ENCODE measurements at regions not wholly inside any gene's neighbourhood (a gene's known extent, or its start where the extent isn't known, plus 50 kb on each side); places are given as distances from the start of the nearest gene placed in this dataset.
"Not testable (repeated sequence)": the region's sequence is repeated elsewhere in the genome, so short reads cannot be mapped to it uniquely, and the experiment has no call there.

- no peak for DNase-seq
These were observed 1414.6 kb downstream of the SLITRK1 start for GRCh38 chr13:82467626-82468025.

- not testable (repeated sequence) for DNase-seq
These were observed 1422.7 kb downstream of the SLITRK1 start for GRCh38 chr13:82459575-82459974.

- DNase-seq = no peak
These were observed 1424.1 kb downstream of the SLITRK1 start for GRCh38 chr13:82458169-82458568.

DNA sequence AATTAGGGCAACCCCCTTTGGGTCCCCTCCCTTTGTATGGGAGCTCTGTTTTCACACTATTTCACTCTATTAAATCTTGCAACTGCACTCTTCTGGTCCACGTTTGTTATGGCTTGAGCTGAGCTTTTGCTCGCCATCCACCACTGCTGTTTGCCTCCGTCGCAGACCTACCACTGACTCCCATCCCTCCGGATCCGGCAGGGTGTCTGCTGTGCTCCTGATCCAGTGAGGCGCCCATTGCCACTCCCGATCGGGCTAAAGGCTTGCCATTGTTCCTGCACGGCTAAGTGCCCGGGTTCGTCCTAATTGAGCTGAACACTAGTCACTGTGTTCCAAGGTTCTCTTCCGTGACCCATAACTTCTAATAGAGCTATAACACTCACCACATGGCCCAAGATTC is 1424.7 kb downstream of the SLITRK1 start:
- DNase-seq = not testable (repeated sequence)

DNA sequence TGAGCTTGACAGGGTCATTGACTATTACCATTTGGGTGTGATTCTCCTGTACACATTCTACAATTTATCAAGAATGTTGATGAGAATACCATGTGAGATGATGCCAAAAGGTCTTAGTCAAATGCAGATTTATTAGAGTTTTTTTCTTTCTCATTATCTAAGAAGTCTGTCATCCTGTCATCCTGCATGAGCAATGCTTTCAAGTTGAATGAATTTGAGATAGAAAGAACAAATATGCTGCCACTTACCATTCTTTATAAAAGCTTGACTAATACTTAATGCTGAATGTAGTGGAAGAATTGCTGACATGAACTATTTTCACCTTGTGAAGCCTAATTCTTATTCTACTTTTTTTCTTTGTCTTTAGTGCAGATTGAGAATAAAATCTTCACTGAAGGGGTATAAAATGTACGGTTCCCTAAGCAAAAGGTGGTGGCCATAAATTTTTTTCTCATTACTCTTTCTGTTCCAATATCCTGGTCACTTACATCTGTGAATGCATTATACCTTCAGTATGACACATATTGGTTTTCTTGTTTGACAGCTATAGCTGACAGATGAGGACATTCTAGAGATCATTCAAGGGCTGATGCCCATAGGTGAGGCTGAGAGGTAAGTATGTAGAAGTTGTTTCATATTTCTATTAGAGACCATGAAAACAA is 1434.7 kb downstream of the SLITRK1 start:
- DNase-seq = no peak

DNA sequence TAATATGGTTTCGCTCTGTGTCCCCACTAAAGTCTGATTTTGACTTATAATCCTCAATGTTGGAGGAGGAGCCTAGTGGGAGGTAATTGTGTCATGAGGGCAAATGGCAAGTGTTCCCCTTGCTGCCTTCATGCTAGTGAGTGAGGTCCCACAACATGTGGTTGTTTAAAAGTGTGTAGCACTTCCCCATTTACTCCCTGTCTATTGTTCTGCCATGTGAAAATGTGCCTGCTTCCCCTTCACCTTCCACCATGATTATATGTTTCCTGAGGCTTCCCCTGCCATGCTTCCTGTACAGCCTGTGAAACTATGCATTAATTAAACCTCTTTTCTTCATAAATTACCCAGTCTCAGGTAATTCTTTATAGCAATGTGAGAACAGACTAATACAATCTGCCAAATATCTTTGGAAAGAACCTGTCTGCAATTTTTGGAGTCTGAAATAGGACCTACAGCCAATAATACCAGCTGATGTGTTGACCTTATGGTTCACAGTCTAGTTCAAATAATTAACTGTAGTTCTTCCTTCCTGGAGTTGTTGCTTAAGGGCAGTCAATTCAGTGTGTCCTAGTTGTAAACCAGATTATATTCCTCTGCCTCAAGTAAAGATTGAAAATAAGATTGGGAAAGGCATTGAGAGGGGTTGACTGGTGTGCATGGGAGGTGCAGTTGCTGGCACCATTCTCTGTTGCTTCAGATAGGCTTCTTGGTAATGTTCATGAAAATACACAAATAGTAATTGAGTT is 1442.9 kb downstream of the SLITRK1 start:
- DNase-seq = no peak

DNA sequence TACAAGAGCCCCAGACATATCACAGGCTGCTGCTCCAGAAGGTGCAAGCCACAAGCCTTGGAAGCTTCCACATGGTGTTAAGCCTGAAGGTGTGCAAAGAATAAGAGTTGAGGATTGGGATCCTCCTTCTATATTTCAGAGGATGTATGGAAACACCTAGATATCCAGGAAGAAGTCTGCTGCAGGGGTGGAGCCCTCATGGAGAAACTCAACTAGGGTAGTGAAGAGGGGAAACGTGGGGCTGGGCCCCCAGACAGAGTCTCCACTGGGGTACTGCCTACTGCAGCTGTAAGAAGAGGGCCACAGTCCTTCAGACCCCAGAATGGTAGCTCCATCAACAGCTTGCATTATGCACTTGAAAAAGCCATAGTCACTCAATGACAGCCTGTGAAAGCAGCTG is 1444.0 kb downstream of the SLITRK1 start:
- DNase-seq = no peak

GRCh38 chr13:82436099-82436585 is 1446.1 kb downstream of the SLITRK1 start:
- no peak for DNase-seq

GRCh38 chr13:82432949-82433348 is 1449.3 kb downstream of the SLITRK1 start:
- no peak for DNase-seq

DNA sequence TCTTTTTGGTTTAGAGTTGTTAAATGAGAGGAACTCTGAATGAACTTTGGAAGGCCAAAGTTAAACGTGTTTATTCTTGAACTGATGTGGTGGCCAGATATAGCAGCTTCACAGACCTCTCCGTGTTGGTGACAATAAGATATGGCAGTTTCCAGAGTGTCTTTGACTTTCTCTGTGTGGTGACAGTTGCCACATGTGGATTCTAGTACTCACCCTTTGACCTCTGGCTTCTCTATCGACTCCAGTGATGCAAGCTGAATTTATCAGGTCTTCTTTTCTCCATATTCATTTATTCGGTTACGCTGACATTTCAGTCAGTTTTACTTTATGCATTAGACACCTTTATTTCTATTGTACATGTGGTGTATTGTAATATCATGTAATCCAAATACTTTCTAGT is 1469.5 kb downstream of the SLITRK1 start:
- DNase-seq = no peak

GRCh38 chr13:82407321-82407720 is 1475.0 kb downstream of the SLITRK1 start:
- DNase-seq = no peak

DNA sequence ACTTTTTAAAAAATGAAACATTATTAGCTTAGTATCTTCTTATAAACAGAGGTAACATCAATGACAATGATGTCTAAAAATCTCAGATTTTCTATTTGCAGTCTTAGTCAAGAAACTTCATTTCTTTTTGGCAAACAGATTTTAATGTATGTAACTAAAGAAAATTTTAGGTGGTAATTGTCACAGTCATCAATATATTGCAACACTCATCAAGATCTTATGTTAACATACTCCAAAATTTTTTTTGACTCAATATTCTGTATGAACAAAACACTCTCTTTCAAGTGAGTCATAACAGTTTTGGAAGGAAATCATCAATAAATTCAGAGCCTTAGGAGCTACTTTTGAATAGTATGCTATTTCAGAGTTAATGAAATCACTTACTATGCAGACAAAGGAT is 1507.6 kb downstream of the SLITRK1 start:
- no peak for DNase-seq

DNA sequence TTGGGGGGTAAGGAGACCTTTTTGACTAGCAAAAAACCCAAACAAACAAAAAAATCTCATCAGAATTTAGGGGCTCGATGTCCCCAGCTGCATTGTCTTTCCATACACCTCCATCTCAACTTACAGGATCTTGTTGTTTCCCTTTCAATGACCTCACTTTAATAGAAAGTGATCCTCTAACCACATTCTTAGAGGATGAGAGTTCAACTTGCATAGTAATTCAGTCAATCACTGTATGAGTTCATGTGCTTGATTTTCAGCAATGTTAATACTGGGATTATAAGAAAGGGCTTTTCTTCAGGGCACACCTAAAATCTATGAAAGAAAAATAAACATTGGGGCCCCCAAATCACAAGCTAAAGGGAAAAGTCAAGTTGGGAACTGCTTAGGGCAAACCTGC is 1512.0 kb downstream of the SLITRK1 start:
- no peak for DNase-seq

DNA sequence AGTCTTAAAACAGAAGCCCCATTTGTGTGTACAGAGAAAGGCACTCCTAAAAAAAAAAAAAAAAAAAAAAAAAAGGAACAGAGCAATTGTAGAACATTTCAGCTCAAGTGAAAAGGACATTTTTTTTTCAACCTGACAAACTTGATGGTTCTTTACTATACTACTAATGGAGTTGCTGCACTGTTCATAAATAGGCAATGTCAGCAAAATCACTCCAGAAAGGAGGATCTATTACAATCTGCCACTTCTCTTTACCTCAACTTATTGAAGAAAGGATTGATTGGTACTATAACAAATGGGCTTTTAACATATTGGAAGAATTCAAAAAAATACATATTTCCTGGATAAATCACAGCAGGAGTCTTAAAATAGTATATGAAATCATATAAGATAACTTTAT is 1517.7 kb downstream of the SLITRK1 start:
- DNase-seq = no peak

- no peak for DNase-seq
These were observed 1524.0 kb downstream of the SLITRK1 start for GRCh38 chr13:82358284-82358683.

- no peak for DNase-seq
These were observed 1525.4 kb downstream of the SLITRK1 start for GRCh38 chr13:82356667-82357410.

DNA sequence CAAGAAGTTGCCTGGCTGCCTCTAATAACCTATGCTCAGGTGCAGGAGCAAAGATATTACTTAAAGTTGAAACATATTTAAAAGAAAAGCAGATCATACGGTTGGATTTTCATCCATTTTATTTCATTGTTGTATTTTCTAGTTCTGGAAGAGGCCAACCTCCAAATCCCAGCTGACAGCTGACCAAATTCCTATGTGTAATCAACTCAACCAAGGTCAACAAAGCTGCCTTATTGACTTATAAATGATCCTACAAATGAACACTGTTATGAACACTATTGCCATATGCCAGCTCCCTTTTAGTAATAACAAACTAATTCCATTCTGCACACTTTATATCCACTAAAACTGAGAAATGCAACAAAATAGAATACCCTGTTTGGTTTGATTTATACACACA is 1537.4 kb downstream of the SLITRK1 start:
- no peak for DNase-seq

DNA sequence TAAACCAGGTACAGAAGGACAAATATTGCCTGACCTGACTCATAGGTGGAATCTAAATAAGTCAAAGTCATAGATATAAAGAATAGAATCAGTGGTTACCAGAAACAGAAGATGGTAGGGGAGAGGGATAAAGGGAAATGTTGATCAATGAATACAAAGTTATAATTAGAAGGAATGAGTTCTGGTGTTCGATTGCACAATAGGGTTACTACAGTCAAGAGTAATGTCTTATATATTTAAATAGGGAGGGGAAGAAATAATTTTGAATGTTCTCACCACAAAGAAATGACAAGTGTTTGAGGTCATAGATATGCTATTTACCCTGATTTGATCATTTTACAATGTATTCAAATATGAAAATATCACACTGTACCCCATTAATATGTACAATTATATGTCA is 1541.2 kb downstream of the SLITRK1 start:
- DNase-seq = no peak

- no peak for DNase-seq
These were observed 1551.8 kb downstream of the SLITRK1 start for GRCh38 chr13:82330499-82330898.

- no peak for DNase-seq
These were observed 1559.2 kb downstream of the SLITRK1 start for GRCh38 chr13:82323101-82323500.

- DNase-seq = no peak
These were observed 1576.7 kb downstream of the SLITRK1 start for GRCh38 chr13:82305588-82305987.

DNA sequence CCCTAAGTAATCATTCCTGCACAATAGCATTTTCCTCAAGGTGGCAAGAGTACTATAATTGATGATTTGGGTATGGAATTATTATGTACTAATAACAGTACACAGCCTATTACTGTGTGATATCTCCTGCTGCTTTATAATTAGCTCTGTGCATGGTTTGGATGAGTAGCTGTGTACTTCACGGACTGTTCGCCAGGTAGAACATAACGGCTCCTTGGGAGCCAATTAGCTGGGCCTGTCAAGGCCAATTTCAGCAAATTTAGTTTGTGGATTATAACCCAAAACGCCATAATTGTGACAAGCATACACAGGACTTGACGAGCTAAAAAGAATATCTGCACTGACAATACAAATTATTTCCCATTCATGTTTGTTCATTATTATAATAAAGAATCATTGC is 1584.2 kb downstream of the SLITRK1 start:
- no peak for DNase-seq

DNA sequence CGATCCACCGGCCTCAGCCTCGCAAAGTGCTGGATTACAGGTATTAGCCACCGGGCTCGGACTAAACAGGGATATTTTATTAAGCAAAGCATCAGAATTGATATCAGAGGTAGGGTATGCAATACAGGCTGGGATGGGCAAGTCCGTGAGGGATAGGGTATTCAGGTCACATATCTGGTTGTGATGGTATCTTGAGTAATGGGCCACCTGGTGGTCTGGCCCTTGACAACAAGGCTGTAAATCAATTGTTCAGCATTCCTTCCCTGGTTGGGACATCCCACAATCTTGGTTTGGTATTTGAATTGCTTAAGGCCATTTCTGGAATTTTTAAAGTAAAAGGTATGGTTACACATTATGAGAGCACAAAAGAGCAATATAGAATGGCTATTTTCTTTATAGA is 1588.0 kb downstream of the SLITRK1 start:
- no peak for DNase-seq

DNA sequence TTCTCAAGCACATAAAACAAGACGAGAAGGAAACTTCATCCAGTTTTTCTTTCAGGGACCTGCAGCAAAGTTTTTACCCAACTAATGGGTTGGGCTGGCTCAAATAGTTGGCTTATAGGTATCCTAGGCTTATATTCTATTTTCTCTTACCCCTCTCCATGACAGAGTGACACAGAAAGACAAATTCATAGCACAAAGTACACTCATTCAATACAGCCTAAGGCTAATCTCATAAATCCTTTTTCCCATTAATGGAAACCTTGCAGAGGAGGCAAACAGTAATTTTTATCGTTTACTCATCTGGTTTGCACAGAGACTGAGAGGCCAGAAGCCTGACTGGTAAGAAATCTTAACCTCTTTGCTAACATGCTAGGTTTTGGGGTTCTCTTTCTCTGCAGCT is 1589.9 kb downstream of the SLITRK1 start:
- no peak for DNase-seq

Data from DMS79 treated with DMSO at 0.1 percent for 48 hours (cell line).